Karpas-422 (cell line): ENCODE measurements at regions not wholly inside any gene's neighbourhood (a gene's known extent, or its start where the extent isn't known, plus 50 kb on each side); places are given as distances from the start of the nearest gene placed in this dataset.

Experiments used
- DNase-seq: peaks from one replicate; pipeline ENCODE4 v3.0.0-alpha.2; 2015
- H2AFZ ChIP-seq: fragments of 200-600 bp; sonication (generic); 2 replicates; pipeline ENCODE4 v1.6.1; 2014; ENCODE audit warnings: antibody characterized with exemption, low read length, mixed read lengths
- H3K27ac ChIP-seq: fragments of 200-600 bp; sonication (generic); 2 replicates; pipeline ENCODE4 v1.5.1; 2014; ENCODE audit warnings: mild to moderate bottlenecking, low read length, moderate library complexity
- H3K27me3 ChIP-seq: fragments of 200-600 bp; sonication (generic); 2 replicates; pipeline ENCODE4 v1.6.1; 2014; ENCODE audit warnings: low read length, mixed read lengths
- H3K36me3 ChIP-seq: fragments of 200-600 bp; sonication (generic); 2 replicates; pipeline ENCODE4 v1.6.1; 2014; ENCODE audit warnings: low read length, mixed read lengths; ENCODE audit not compliant: insufficient read depth
- H3K4me1 ChIP-seq: fragments of 200-600 bp; sonication (generic); 2 replicates; pipeline ENCODE4 v1.6.1; 2014; ENCODE audit warnings: mild to moderate bottlenecking, low read length, mixed read lengths
- H3K4me2 ChIP-seq: fragments of 200-600 bp; sonication (generic); 2 replicates; pipeline ENCODE4 v1.6.1; 2014; ENCODE audit warnings: low read length, low read depth, mild to moderate bottlenecking; ENCODE audit not compliant: poor library complexity, severe bottlenecking
- H3K4me3 ChIP-seq: fragments of 200-600 bp; sonication (generic); 2 replicates; pipeline ENCODE4 v1.5.1; 2014; ENCODE audit warnings: mild to moderate bottlenecking, antibody characterized with exemption, low read length, mixed read lengths
- H3K79me2 ChIP-seq: fragments of 200-600 bp; sonication (generic); 2 replicates; pipeline ENCODE4 v1.6.1; 2014; ENCODE audit warnings: mild to moderate bottlenecking, low read length, mixed read lengths
- H3K9ac ChIP-seq: fragments of 200-600 bp; sonication (generic); 2 replicates; pipeline ENCODE4 v1.6.0; 2014; ENCODE audit warnings: low read length
- H3K9me2 ChIP-seq: fragments of 200-600 bp; sonication (generic), shearing (Covaris generic); replicated peaks from 2 replicates; pipeline ENCODE4 v1.6.0; 2014; ENCODE audit warnings: mild to moderate bottlenecking, low read length, moderate library complexity; ENCODE audit not compliant: insufficient read depth
- H3K9me3 ChIP-seq: fragments of 300-700, 200-600 bp; sonication (generic); 2 replicates; pipeline ENCODE4 v1.6.1; 2014; ENCODE audit warnings: low read length, mixed read lengths
- H4K20me1 ChIP-seq: fragments of 200-600 bp; sonication (generic); 2 replicates; pipeline ENCODE4 v1.6.1; 2014; ENCODE audit warnings: mild to moderate bottlenecking, antibody characterized with exemption, low read length, low read depth; ENCODE audit not compliant: insufficient read depth

- no peak overlapping the region for H3K27ac ChIP-seq
- H3K9ac ChIP-seq = no peak overlapping the region
- no peaks in the 10 kb centered on the region for H3K9me2 ChIP-seq
- H3K36me3 ChIP-seq = no peaks in the 10 kb centered on the region
- H3K4me1 ChIP-seq = peaks cover 3% of the 10 kb centered on the region
- H3K4me2 ChIP-seq = no peak overlapping the region
- no peaks in the 10 kb centered on the region for H3K27me3 ChIP-seq
- no peak overlapping the region for H2AFZ ChIP-seq
- no peaks in the 10 kb centered on the region for H3K79me2 ChIP-seq
- H3K4me3 ChIP-seq = no peak overlapping the region
- H3K9me3 ChIP-seq = no peaks in the 10 kb centered on the region
- H4K20me1 ChIP-seq = no peaks in the 10 kb centered on the region
- DNase-seq = no peak
These were observed 152.4 kb upstream of the ZC3H12C start for GRCh38 chr11:109940816-109941215.

GRCh38 chr11:109945626-109946321 lies 147.4 kb upstream of the ZC3H12C start:
- Histone ChIP-seq H4K20me1 (no peaks in the 10 kb centered on the region), H3K4me1 (peaks cover 12% of the 10 kb centered on the region), H3K9me2 (no peaks in the 10 kb centered on the region), H3K4me2 (peak overlapping the region; percentile 56), H3K36me3 (no peaks in the 10 kb centered on the region), H3K4me3 (peak overlapping the region; percentile 44), H3K79me2 (no peaks in the 10 kb centered on the region), H3K9ac (no peak overlapping the region; the same call in 1 of the 2 replicates), H3K27ac (no peak overlapping the region), H3K9me3 (no peaks in the 10 kb centered on the region), H2AFZ (peak overlapping the region; percentile 41), H3K27me3 (no peaks in the 10 kb centered on the region)
- DNase-seq = no peak

- peak overlapping the region; percentile 44; the same call in 1 of the 2 replicates for H3K4me3 ChIP-seq
- H3K79me2 ChIP-seq = no peaks in the 10 kb centered on the region
- H3K4me1 ChIP-seq = peaks cover 12% of the 10 kb centered on the region
- DNase-seq = peak; percentile 94
- no peaks in the 10 kb centered on the region for H3K36me3 ChIP-seq
- H4K20me1 ChIP-seq = no peaks in the 10 kb centered on the region
- H3K4me2 ChIP-seq = peak overlapping the region; percentile 56
- H2AFZ ChIP-seq = peak overlapping the region; percentile 41
- H3K27ac ChIP-seq = no peak overlapping the region
- no peak overlapping the region for H3K9ac ChIP-seq
- H3K9me2 ChIP-seq = no peaks in the 10 kb centered on the region
- H3K9me3 ChIP-seq = no peaks in the 10 kb centered on the region
- H3K27me3 ChIP-seq = no peaks in the 10 kb centered on the region
These were observed 146.8 kb upstream of the ZC3H12C start for GRCh38 chr11:109946322-109946846.

GRCh38 chr11:109954534-109954933 lies 138.7 kb upstream of the ZC3H12C start:
- Histone ChIP-seq H3K4me1 (no peaks in the 10 kb centered on the region), H2AFZ (no peak overlapping the region), H4K20me1 (no peaks in the 10 kb centered on the region), H3K4me3 (no peak overlapping the region), H3K4me2 (no peak overlapping the region), H3K27ac (no peak overlapping the region), H3K27me3 (no peaks in the 10 kb centered on the region), H3K36me3 (no peaks in the 10 kb centered on the region), H3K9ac (no peak overlapping the region), H3K79me2 (no peaks in the 10 kb centered on the region), H3K9me3 (no peaks in the 10 kb centered on the region), H3K9me2 (no peaks in the 10 kb centered on the region)
- DNase-seq = no peak

GRCh38 chr11:109956124-109956793 lies 136.9 kb upstream of the ZC3H12C start:
- Histone ChIP-seq H3K4me2 (no peak overlapping the region), H3K36me3 (no peaks in the 10 kb centered on the region), H3K27me3 (no peaks in the 10 kb centered on the region; the same call in 1 of the 2 replicates), H3K9ac (no peak overlapping the region), H2AFZ (no peak overlapping the region), H3K4me1 (no peaks in the 10 kb centered on the region), H3K79me2 (no peaks in the 10 kb centered on the region), H3K9me2 (no peaks in the 10 kb centered on the region), H3K9me3 (no peaks in the 10 kb centered on the region), H3K27ac (no peak overlapping the region), H4K20me1 (no peaks in the 10 kb centered on the region), H3K4me3 (no peak overlapping the region)
- DNase-seq = no peak

GRCh38 chr11:109957000-109957399 lies 136.2 kb upstream of the ZC3H12C start:
- Histone ChIP-seq H3K9me3 (no peaks in the 10 kb centered on the region), H3K27me3 (no peaks in the 10 kb centered on the region; the same call in 1 of the 2 replicates), H3K79me2 (no peaks in the 10 kb centered on the region), H3K4me1 (no peaks in the 10 kb centered on the region), H3K9ac (no peak overlapping the region), H3K36me3 (no peaks in the 10 kb centered on the region), H4K20me1 (no peaks in the 10 kb centered on the region), H3K9me2 (no peaks in the 10 kb centered on the region), H2AFZ (no peak overlapping the region), H3K4me3 (no peak overlapping the region), H3K4me2 (no peak overlapping the region), H3K27ac (no peak overlapping the region)
- no peak for DNase-seq

- Histone ChIP-seq H3K79me2 (no peaks in the 10 kb centered on the region), H3K36me3 (no peaks in the 10 kb centered on the region), H3K27ac (no peak overlapping the region), H3K9me3 (no peaks in the 10 kb centered on the region), H4K20me1 (no peaks in the 10 kb centered on the region), H3K9ac (no peak overlapping the region), H3K9me2 (0 out of 2 replicates have a peak, but pooled peaks cover 4% of the 10 kb centered on the region), H2AFZ (no peak overlapping the region), H3K4me3 (no peak overlapping the region), H3K27me3 (no peaks in the 10 kb centered on the region; the same call in 1 of the 2 replicates), H3K4me2 (no peak overlapping the region), H3K4me1 (no peaks in the 10 kb centered on the region)
- no peak for DNase-seq
These were observed 135.6 kb upstream of the ZC3H12C start for GRCh38 chr11:109957601-109958000.

- Histone ChIP-seq H3K36me3 (no peaks in the 10 kb centered on the region), H3K27ac (no peak overlapping the region), H3K4me1 (no peaks in the 10 kb centered on the region), H3K9me3 (no peaks in the 10 kb centered on the region), H4K20me1 (no peaks in the 10 kb centered on the region), H3K9me2 (0 out of 2 replicates have a peak, but pooled peaks cover 4% of the 10 kb centered on the region), H3K27me3 (no peaks in the 10 kb centered on the region; the same call in 1 of the 2 replicates), H3K4me3 (no peak overlapping the region), H3K9ac (no peak overlapping the region), H3K79me2 (no peaks in the 10 kb centered on the region), H2AFZ (no peak overlapping the region), H3K4me2 (no peak overlapping the region)
- no peak for DNase-seq
These were observed 134.9 kb upstream of the ZC3H12C start for GRCh38 chr11:109958131-109958820.
